ENCODE measurements at regions not wholly inside any gene's neighbourhood (a gene's known extent, or its start where the extent isn't known, plus 50 kb on each side); places are given as distances from the start of the nearest gene placed in this dataset.
"Not testable (repeated sequence)": the region's sequence is repeated elsewhere in the genome, so short reads cannot be mapped to it uniquely, and the experiment has no call there.

GRCh38 chr14:71799841-71800240 lies 132.4 kb upstream of the RGS6 start:
- TF ChIP-seq, protein P1, sequence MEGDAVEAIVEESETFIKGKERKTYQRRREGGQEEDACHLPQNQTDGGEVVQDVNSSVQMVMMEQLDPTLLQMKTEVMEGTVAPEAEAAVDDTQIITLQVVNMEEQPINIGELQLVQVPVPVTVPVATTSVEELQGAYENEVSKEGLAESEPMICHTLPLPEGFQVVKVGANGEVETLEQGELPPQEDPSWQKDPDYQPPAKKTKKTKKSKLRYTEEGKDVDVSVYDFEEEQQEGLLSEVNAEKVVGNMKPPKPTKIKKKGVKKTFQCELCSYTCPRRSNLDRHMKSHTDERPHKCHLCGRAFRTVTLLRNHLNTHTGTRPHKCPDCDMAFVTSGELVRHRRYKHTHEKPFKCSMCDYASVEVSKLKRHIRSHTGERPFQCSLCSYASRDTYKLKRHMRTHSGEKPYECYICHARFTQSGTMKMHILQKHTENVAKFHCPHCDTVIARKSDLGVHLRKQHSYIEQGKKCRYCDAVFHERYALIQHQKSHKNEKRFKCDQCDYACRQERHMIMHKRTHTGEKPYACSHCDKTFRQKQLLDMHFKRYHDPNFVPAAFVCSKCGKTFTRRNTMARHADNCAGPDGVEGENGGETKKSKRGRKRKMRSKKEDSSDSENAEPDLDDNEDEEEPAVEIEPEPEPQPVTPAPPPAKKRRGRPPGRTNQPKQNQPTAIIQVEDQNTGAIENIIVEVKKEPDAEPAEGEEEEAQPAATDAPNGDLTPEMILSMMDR (IDR thresholded peaks at IDR 0.05), result no peak
- no peak for DNase-seq (ENCODE audit: low spot score)
- Mint-ChIP-seq H3K27me3 (ENCODE audit: low read depth) (no peaks in the 10 kb centered on the region), H3K36me3 (ENCODE audit: low read depth) (no peaks in the 10 kb centered on the region), H3K4me1 (ENCODE audit: low read depth) (peaks cover 14% of the 10 kb centered on the region), H3K4me3 (ENCODE audit: unreplicated experiment) (no peak overlapping the region), H3K27ac (ENCODE audit: unreplicated experiment) (no peak overlapping the region), H3K9me3 (ENCODE audit: low read depth) (no peaks in the 10 kb centered on the region)

DNA sequence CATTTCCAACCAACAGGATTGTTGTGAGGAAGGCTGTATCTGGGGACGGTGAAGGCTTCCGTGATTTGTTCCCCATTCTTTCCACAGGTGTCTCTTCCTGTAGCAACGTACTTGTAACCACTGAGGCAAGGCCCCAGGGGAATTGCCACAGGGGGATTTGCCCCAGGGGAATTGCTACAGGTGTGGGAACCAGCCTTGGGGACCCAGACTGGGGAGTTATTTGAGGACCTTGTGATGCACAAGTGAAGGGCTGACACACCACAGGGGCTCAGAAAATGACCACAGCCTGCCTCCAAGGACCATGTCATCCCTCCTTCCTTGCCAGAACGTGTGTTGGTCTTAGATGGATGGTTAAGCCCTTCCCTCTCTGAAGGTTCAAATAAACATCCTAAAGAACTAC lies 131.4 kb upstream of the RGS6 start:
- H3K4me1 Mint-ChIP-seq (ENCODE audit: low read depth), result peaks cover 14% of the 10 kb centered on the region
- H3K36me3 Mint-ChIP-seq (ENCODE audit: low read depth), result no peaks in the 10 kb centered on the region
- no peaks in the 10 kb centered on the region for H3K27me3 Mint-ChIP-seq (ENCODE audit: low read depth)
- TF ChIP-seq, protein P1 (IDR thresholded peaks at IDR 0.05), result no peak
- no peak overlapping the region for H3K27ac Mint-ChIP-seq (ENCODE audit: unreplicated experiment)
- no peak for DNase-seq (ENCODE audit: low spot score)
- H3K4me3 Mint-ChIP-seq (ENCODE audit: unreplicated experiment), result no peak overlapping the region
- no peaks in the 10 kb centered on the region for H3K9me3 Mint-ChIP-seq (ENCODE audit: low read depth)

- H3K9me3 Mint-ChIP-seq (ENCODE audit: low read depth), result no peaks in the 10 kb centered on the region
- H3K27me3 Mint-ChIP-seq (ENCODE audit: low read depth), result no peaks in the 10 kb centered on the region
- TF ChIP-seq, protein P1 (IDR thresholded peaks at IDR 0.05), result no peak
- no peaks in the 10 kb centered on the region for H3K36me3 Mint-ChIP-seq (ENCODE audit: low read depth)
- no peak for DNase-seq (ENCODE audit: low spot score)
- H3K4me1 Mint-ChIP-seq (ENCODE audit: low read depth), result peaks cover 19% of the 10 kb centered on the region
- peak overlapping the region; percentile 37 for H3K27ac Mint-ChIP-seq (ENCODE audit: unreplicated experiment)
- H3K4me3 Mint-ChIP-seq (ENCODE audit: unreplicated experiment), result no peak overlapping the region
These were observed 128.5 kb upstream of the RGS6 start for GRCh38 chr14:71803539-71804260.

DNA sequence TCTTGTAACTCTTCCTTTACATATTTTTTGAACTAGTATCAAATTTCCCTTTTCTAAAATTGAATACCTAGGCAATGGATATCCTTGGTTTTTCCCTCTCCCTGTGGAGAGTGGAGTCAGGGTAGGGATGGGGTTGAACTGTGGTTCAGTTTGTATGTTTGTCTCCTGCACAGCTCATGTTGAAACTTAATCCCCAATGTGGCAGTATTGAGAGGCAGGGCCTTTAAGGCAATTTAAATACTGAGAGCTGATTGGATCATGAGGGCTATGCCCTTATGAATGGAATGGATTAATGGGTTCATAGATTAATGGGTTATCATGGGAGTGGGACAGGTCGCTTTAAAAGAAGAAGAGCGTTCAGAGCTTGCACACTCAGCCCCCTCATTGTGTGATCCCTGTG lies 127.2 kb upstream of the RGS6 start:
- peaks cover 16% of the 10 kb centered on the region for H3K4me1 Mint-ChIP-seq (ENCODE audit: low read depth)
- H3K36me3 Mint-ChIP-seq (ENCODE audit: low read depth), result no peaks in the 10 kb centered on the region
- no peaks in the 10 kb centered on the region for H3K27me3 Mint-ChIP-seq (ENCODE audit: low read depth)
- TF ChIP-seq, protein P1 (IDR thresholded peaks at IDR 0.05), result no peak
- no peak overlapping the region for H3K27ac Mint-ChIP-seq (ENCODE audit: unreplicated experiment)
- H3K4me3 Mint-ChIP-seq (ENCODE audit: unreplicated experiment), result no peak overlapping the region
- H3K9me3 Mint-ChIP-seq (ENCODE audit: low read depth), result peaks cover under 1% of the 10 kb centered on the region
- DNase-seq (ENCODE audit: low spot score), result no peak

- not testable (repeated sequence) for DNase-seq (ENCODE audit: low spot score); H3K27me3 Mint-ChIP-seq (ENCODE audit: low read depth); H3K4me3 Mint-ChIP-seq (ENCODE audit: unreplicated experiment); H3K9me3 Mint-ChIP-seq (ENCODE audit: low read depth); H3K27ac Mint-ChIP-seq (ENCODE audit: unreplicated experiment); H3K36me3 Mint-ChIP-seq (ENCODE audit: low read depth)
- H3K4me1 Mint-ChIP-seq (ENCODE audit: low read depth), result peaks cover 16% of the 10 kb centered on the region
These were observed 125.2 kb upstream of the RGS6 start for GRCh38 chr14:71807049-71807448.

DNA sequence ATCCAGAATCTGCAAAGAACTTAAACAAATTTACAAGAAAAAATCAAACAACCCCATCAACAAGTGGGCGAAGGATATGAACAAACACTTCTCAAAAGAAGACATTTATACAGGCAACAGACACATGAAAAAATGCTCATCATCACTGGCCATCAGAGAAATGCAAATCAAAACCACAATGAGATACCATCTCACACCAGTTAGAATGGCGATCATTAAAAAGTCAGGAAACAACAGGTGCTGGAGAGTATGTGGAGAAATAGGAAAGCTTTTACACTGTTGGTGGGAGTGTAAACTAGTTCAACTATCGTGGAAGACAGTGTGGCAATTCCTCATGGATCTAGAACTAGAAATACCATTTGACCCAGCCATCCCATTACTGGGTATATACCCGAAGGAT lies 121.4 kb upstream of the RGS6 start:
- peaks cover 13% of the 10 kb centered on the region for H3K27me3 Mint-ChIP-seq (ENCODE audit: low read depth)
- not testable (repeated sequence) for H3K4me1 Mint-ChIP-seq (ENCODE audit: low read depth); DNase-seq (ENCODE audit: low spot score); H3K9me3 Mint-ChIP-seq (ENCODE audit: low read depth); H3K36me3 Mint-ChIP-seq (ENCODE audit: low read depth); H3K4me3 Mint-ChIP-seq (ENCODE audit: unreplicated experiment); H3K27ac Mint-ChIP-seq (ENCODE audit: unreplicated experiment)
